ENCODE measurements at regions not wholly inside any gene's neighbourhood (a gene's known extent, or its start where the extent isn't known, plus 50 kb on each side); places are given as distances from the start of the nearest gene placed in this dataset.
"Not testable (repeated sequence)": the region's sequence is repeated elsewhere in the genome, so short reads cannot be mapped to it uniquely, and the experiment has no call there.

- H3K4me1 Mint-ChIP-seq (ENCODE audit: low read depth): no peaks in the 10 kb centered on the region
- no peaks in the 10 kb centered on the region for H3K27me3 Mint-ChIP-seq
- no peak overlapping the region for H3K4me3 Mint-ChIP-seq
- H3K36me3 Mint-ChIP-seq (ENCODE audit: low read depth): no peaks in the 10 kb centered on the region
- no peaks in the 10 kb centered on the region for H3K9me3 Mint-ChIP-seq
- no peak overlapping the region for H3K27ac Mint-ChIP-seq
- DNase-seq: no peak
Observed at GRCh38 chr1:219092206-219092605, 81.5 kb upstream of the LYPLAL1 start.

- Mint-ChIP-seq H3K4me3 (no peak overlapping the region), H3K9me3 (no peaks in the 10 kb centered on the region), H3K4me1 (ENCODE audit: low read depth) (no peaks in the 10 kb centered on the region), H3K27me3 (no peaks in the 10 kb centered on the region), H3K27ac (no peak overlapping the region), H3K36me3 (ENCODE audit: low read depth) (no peaks in the 10 kb centered on the region)
- no peak for DNase-seq
Observed at GRCh38 chr1:219099307-219099706, 74.4 kb upstream of the LYPLAL1 start.

GRCh38 chr1:219100059-219100458 lies 73.6 kb upstream of the LYPLAL1 start:
- no peaks in the 10 kb centered on the region for H3K9me3 Mint-ChIP-seq
- no peak for DNase-seq
- no peak overlapping the region for H3K27ac Mint-ChIP-seq
- H3K36me3 Mint-ChIP-seq (ENCODE audit: low read depth): no peaks in the 10 kb centered on the region
- no peaks in the 10 kb centered on the region for H3K4me1 Mint-ChIP-seq (ENCODE audit: low read depth)
- no peaks in the 10 kb centered on the region for H3K27me3 Mint-ChIP-seq
- no peak overlapping the region for H3K4me3 Mint-ChIP-seq

- not testable (repeated sequence) for H3K9me3 Mint-ChIP-seq; H3K36me3 Mint-ChIP-seq (ENCODE audit: low read depth); H3K27ac Mint-ChIP-seq; H3K27me3 Mint-ChIP-seq; DNase-seq; H3K4me3 Mint-ChIP-seq; H3K4me1 Mint-ChIP-seq (ENCODE audit: low read depth)
Observed at GRCh38 chr1:219102466-219102865, 71.2 kb upstream of the LYPLAL1 start.

- no peak for DNase-seq
- Mint-ChIP-seq H3K4me1 (ENCODE audit: low read depth) (no peaks in the 10 kb centered on the region), H3K27me3 (peaks cover 4% of the 10 kb centered on the region), H3K4me3 (no peak overlapping the region), H3K36me3 (ENCODE audit: low read depth) (no peaks in the 10 kb centered on the region), H3K9me3 (no peaks in the 10 kb centered on the region), H3K27ac (no peak overlapping the region)
Observed at GRCh38 chr1:219105893-219106292, 67.8 kb upstream of the LYPLAL1 start.

GRCh38 chr1:219109424-219110018 lies 64.2 kb upstream of the LYPLAL1 start:
- no peak overlapping the region for H3K27ac Mint-ChIP-seq
- peaks cover 4% of the 10 kb centered on the region for H3K27me3 Mint-ChIP-seq
- no peak overlapping the region for H3K4me3 Mint-ChIP-seq
- DNase-seq: no peak
- H3K36me3 Mint-ChIP-seq (ENCODE audit: low read depth): peaks cover 2% of the 10 kb centered on the region
- H3K4me1 Mint-ChIP-seq (ENCODE audit: low read depth): no peaks in the 10 kb centered on the region
- peaks cover 12% of the 10 kb centered on the region for H3K9me3 Mint-ChIP-seq

- Mint-ChIP-seq H3K9me3 (peaks cover 15% of the 10 kb centered on the region), H3K4me1 (ENCODE audit: low read depth) (no peaks in the 10 kb centered on the region), H3K27ac (no peak overlapping the region), H3K36me3 (ENCODE audit: low read depth) (peaks cover 2% of the 10 kb centered on the region), H3K4me3 (no peak overlapping the region), H3K27me3 (peaks cover 4% of the 10 kb centered on the region)
- DNase-seq: no peak
Observed at GRCh38 chr1:219113261-219113660, 60.4 kb upstream of the LYPLAL1 start.

GRCh38 chr1:219114014-219114413 lies 59.7 kb upstream of the LYPLAL1 start:
- H3K9me3 Mint-ChIP-seq: peaks cover 15% of the 10 kb centered on the region
- DNase-seq: no peak
- no peak overlapping the region for H3K27ac Mint-ChIP-seq
- H3K27me3 Mint-ChIP-seq: peaks cover 4% of the 10 kb centered on the region
- no peaks in the 10 kb centered on the region for H3K4me1 Mint-ChIP-seq (ENCODE audit: low read depth)
- H3K36me3 Mint-ChIP-seq (ENCODE audit: low read depth): peaks cover 2% of the 10 kb centered on the region
- H3K4me3 Mint-ChIP-seq: no peak overlapping the region

- Mint-ChIP-seq H3K36me3 (ENCODE audit: low read depth) (no peaks in the 10 kb centered on the region), H3K9me3 (peaks cover 2% of the 10 kb centered on the region), H3K27me3 (no peaks in the 10 kb centered on the region), H3K4me1 (ENCODE audit: low read depth) (no peaks in the 10 kb centered on the region), H3K4me3 (no peak overlapping the region), H3K27ac (no peak overlapping the region)
- no peak for DNase-seq
Observed at GRCh38 chr1:219119839-219120238, 53.8 kb upstream of the LYPLAL1 start.

- Mint-ChIP-seq H3K27ac (no peak overlapping the region), H3K36me3 (ENCODE audit: low read depth) (no peaks in the 10 kb centered on the region), H3K27me3 (no peaks in the 10 kb centered on the region), H3K9me3 (peaks cover 2% of the 10 kb centered on the region), H3K4me1 (ENCODE audit: low read depth) (no peaks in the 10 kb centered on the region), H3K4me3 (no peak overlapping the region)
- DNase-seq: no peak
Observed at GRCh38 chr1:219120624-219121544, 52.8 kb upstream of the LYPLAL1 start.

- no peaks in the 10 kb centered on the region for H3K36me3 Mint-ChIP-seq (ENCODE audit: low read depth)
- DNase-seq: no peak
- no peaks in the 10 kb centered on the region for H3K9me3 Mint-ChIP-seq
- H3K4me1 Mint-ChIP-seq (ENCODE audit: low read depth): no peaks in the 10 kb centered on the region
- no peak overlapping the region for H3K4me3 Mint-ChIP-seq
- H3K27ac Mint-ChIP-seq: no peak overlapping the region
- H3K27me3 Mint-ChIP-seq: no peaks in the 10 kb centered on the region
Observed at GRCh38 chr1:219121679-219122078, 52.0 kb upstream of the LYPLAL1 start.

- Mint-ChIP-seq H3K4me1 (ENCODE audit: low read depth) (no peaks in the 10 kb centered on the region), H3K4me3 (no peak overlapping the region), H3K9me3 (no peaks in the 10 kb centered on the region), H3K36me3 (ENCODE audit: low read depth) (no peaks in the 10 kb centered on the region), H3K27ac (no peak overlapping the region), H3K27me3 (no peaks in the 10 kb centered on the region)
- DNase-seq: no peak
Observed at GRCh38 chr1:219123036-219123435, 50.6 kb upstream of the LYPLAL1 start.

Data from activated T-cell treated with anti-CD3 and anti-CD28 coated beads, Interleukin-2, amount 50 U/mL, for 24 hours (primary cell).